ENCODE measurements at regions not wholly inside any gene's neighbourhood (a gene's known extent, or its start where the extent isn't known, plus 50 kb on each side); places are given as distances from the start of the nearest gene placed in this dataset.

DNA sequence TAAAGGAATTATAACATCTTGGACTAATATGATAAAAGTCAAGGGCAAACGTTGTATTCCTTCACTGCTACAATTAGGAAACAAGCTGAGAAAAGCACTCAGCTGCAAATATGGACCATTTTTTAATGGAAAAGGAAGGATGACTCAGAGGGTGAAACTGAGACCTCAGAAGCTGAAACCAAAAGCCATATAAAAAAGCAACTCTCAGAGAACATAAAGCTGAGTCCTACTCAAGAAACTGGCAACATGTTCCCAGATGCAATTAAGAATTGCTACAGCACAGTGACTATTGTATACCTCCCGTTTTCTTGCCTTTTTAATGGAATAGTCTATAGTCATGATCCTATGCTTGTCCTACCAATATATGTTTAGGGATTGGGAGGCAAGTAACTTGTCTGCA is 1106.4 kb upstream of the INTU start:
- Histone ChIP-seq H3K9me1 (replicated peaks; ENCODE audit: control insufficient read depth, extremely low read depth, insufficient read depth, low read length) (no peaks in the 10 kb centered on the region), H3K27ac (ENCODE audit: insufficient read depth, low read depth, low read length) (no peak overlapping the region), H3K9ac (replicated peaks; ENCODE audit: extremely low read depth, insufficient read depth, low read length) (no peak overlapping the region), H3K4me1 (ENCODE audit: control insufficient read depth, extremely low read depth, insufficient read depth, low read length) (no peaks in the 10 kb centered on the region), H4K20me1 (replicated peaks; ENCODE audit: control insufficient read depth, extremely low read depth, insufficient read depth, low read length) (no peaks in the 10 kb centered on the region), H3K9me3 (replicated peaks; ENCODE audit: control insufficient read depth, insufficient read depth, low read length) (no peaks in the 10 kb centered on the region), H3K79me2 (ENCODE audit: control insufficient read depth, insufficient read depth, low read length) (no peaks in the 10 kb centered on the region), H2AFZ (ENCODE audit: low read depth, low read length) (no peak overlapping the region), H3K36me3 (ENCODE audit: control insufficient read depth in 2 of 2, extremely low read depth in 1 of 2, insufficient read depth in 2 of 2, low read length in 2 of 2) (no peaks in the 10 kb centered on the region), H3K4me2 (ENCODE audit: insufficient read depth, low read length) (no peak overlapping the region), H3K4me3 (replicated peaks in 1 of 3; ENCODE audit: insufficient read depth in 1 of 3, low read depth in 1 of 3, low read length in 3 of 3) (no peak overlapping the region), H3K27me3 (ENCODE audit: control insufficient read depth in 2 of 2, insufficient read depth in 2 of 2, low read length in 2 of 2) (no peaks in the 10 kb centered on the region)
- dilution Hi-C loops (cut with MboI; ENCODE audit: extremely low pct_ligation_motif_present, low sequenced_read_pairs) (no loop called here), intact Hi-C loops (cut with micrococcal nuclease) (no loop called here)
- DNase-seq (ENCODE audit: low read depth, low spot score) (no peak), FAIRE-seq (no peak)
- no peak for TF ChIP-seq FOS (IDR thresholded peaks at IDR 0.05; ENCODE audit: borderline replicate concordance, insufficient read depth, low read length)
- TF ChIP-seq, protein P1, sequence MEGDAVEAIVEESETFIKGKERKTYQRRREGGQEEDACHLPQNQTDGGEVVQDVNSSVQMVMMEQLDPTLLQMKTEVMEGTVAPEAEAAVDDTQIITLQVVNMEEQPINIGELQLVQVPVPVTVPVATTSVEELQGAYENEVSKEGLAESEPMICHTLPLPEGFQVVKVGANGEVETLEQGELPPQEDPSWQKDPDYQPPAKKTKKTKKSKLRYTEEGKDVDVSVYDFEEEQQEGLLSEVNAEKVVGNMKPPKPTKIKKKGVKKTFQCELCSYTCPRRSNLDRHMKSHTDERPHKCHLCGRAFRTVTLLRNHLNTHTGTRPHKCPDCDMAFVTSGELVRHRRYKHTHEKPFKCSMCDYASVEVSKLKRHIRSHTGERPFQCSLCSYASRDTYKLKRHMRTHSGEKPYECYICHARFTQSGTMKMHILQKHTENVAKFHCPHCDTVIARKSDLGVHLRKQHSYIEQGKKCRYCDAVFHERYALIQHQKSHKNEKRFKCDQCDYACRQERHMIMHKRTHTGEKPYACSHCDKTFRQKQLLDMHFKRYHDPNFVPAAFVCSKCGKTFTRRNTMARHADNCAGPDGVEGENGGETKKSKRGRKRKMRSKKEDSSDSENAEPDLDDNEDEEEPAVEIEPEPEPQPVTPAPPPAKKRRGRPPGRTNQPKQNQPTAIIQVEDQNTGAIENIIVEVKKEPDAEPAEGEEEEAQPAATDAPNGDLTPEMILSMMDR (IDR thresholded peaks at IDR 0.05; ENCODE audit: extremely low read depth in 1 of 2, insufficient read depth in 1 of 2, low read depth in 1 of 2, low read length in 2 of 2), result no peak
- no peak for TF ChIP-seq POLR2AphosphoS5 (IDR thresholded peaks at IDR 0.05; ENCODE audit: insufficient read depth, low read depth, low read length)
- TF ChIP-seq MYC (IDR thresholded peaks at IDR 0.05; ENCODE audit: low read depth, low read length), result no peak
- TF ChIP-seq EZH2 (IDR thresholded peaks at IDR 0.05; ENCODE audit: borderline replicate concordance, low read depth, low read length, severe bottlenecking), result no peak
- TF ChIP-seq, protein P2, sequence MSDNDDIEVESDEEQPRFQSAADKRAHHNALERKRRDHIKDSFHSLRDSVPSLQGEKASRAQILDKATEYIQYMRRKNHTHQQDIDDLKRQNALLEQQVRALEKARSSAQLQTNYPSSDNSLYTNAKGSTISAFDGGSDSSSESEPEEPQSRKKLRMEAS (IDR thresholded peaks at IDR 0.05; ENCODE audit: insufficient read depth, insufficient read length), result no peak
- TF ChIP-seq GATA2 (IDR thresholded peaks at IDR 0.05; ENCODE audit: insufficient read depth, insufficient read length, low read depth, low read length), result no peak
- no peak for TF ChIP-seq POLR2A (IDR thresholded peaks at IDR 0.05; ENCODE audit: low read depth, low read length)
- TF ChIP-seq JUN (IDR thresholded peaks at IDR 0.05; ENCODE audit: borderline replicate concordance, insufficient read depth, insufficient read length, low read depth), result no peak
- POLR2A ChIA-PET, result no interaction called here
- CTCF ChIA-PET, result no interaction called here
- no TSS peak for BruUV-seq (replicated peaks)
